Fibroblast of skin of left quadriceps (primary cell): ENCODE measurements at regions not wholly inside any gene's neighbourhood (a gene's known extent, or its start where the extent isn't known, plus 50 kb on each side); places are given as distances from the start of the nearest gene placed in this dataset.
"Not testable (repeated sequence)": the region's sequence is repeated elsewhere in the genome, so short reads cannot be mapped to it uniquely, and the experiment has no call there.

Source experiments
- DNase-seq, 2 experiments: peaks; one replicate each; pipeline ENCODE4 v3.0.0-alpha.2; 2013; ENCODE audit warnings: low read depth in 2 of 2

GRCh38 chr6:48404927-48405326 is 293.9 kb upstream of the PTCHD4 start:
- DNase-seq: no peak

- no peak for DNase-seq
These were observed 292.6 kb upstream of the PTCHD4 start for GRCh38 chr6:48403587-48403986.

GRCh38 chr6:48401016-48401415 is 290.0 kb upstream of the PTCHD4 start:
- DNase-seq: no peak

- DNase-seq: no peak
These were observed 286.9 kb upstream of the PTCHD4 start for GRCh38 chr6:48397887-48398286.

- no peak for DNase-seq
These were observed 278.4 kb upstream of the PTCHD4 start for GRCh38 chr6:48389146-48390043.

- no peak for DNase-seq
These were observed 277.0 kb upstream of the PTCHD4 start for GRCh38 chr6:48388044-48388443.

GRCh38 chr6:48378884-48379407 is 267.9 kb upstream of the PTCHD4 start:
- DNase-seq: no peak

- no peak for DNase-seq
These were observed 266.1 kb upstream of the PTCHD4 start for GRCh38 chr6:48377115-48377514.

- DNase-seq: not testable (repeated sequence)
These were observed 260.2 kb upstream of the PTCHD4 start for GRCh38 chr6:48371226-48371625.

GRCh38 chr6:48369100-48369499 is 258.1 kb upstream of the PTCHD4 start:
- DNase-seq: no peak

- no peak for DNase-seq
These were observed 214.7 kb upstream of the PTCHD4 start for GRCh38 chr6:48325701-48326100.

GRCh38 chr6:48318670-48319069 is 207.7 kb upstream of the PTCHD4 start:
- DNase-seq: no peak

- no peak for DNase-seq
These were observed 204.9 kb upstream of the PTCHD4 start for GRCh38 chr6:48315915-48316314.

GRCh38 chr6:48315051-48315719 is 204.2 kb upstream of the PTCHD4 start:
- no peak for DNase-seq

- DNase-seq: no peak
These were observed 200.3 kb upstream of the PTCHD4 start for GRCh38 chr6:48311301-48311700.

GRCh38 chr6:48307573-48307972 is 196.6 kb upstream of the PTCHD4 start:
- no peak for DNase-seq

- no peak for DNase-seq
These were observed 179.6 kb upstream of the PTCHD4 start for GRCh38 chr6:48290595-48290994.

- no peak for DNase-seq
These were observed 178.8 kb upstream of the PTCHD4 start for GRCh38 chr6:48289841-48290240.

- DNase-seq: no peak
These were observed 170.2 kb upstream of the PTCHD4 start for GRCh38 chr6:48281217-48281616.

- DNase-seq: no peak
These were observed 169.1 kb upstream of the PTCHD4 start for GRCh38 chr6:48280035-48280620.

GRCh38 chr6:48278261-48278660 is 167.3 kb upstream of the PTCHD4 start:
- DNase-seq: no peak

- DNase-seq: no peak
These were observed 161.5 kb upstream of the PTCHD4 start for GRCh38 chr6:48272518-48272917.

- DNase-seq: no peak
These were observed 144.1 kb upstream of the PTCHD4 start for GRCh38 chr6:48255094-48255493.
